ENCODE measurements at regions not wholly inside any gene's neighbourhood (a gene's known extent, or its start where the extent isn't known, plus 50 kb on each side); places are given as distances from the start of the nearest gene placed in this dataset.

- TF ChIP-seq CTCF (IDR thresholded peaks at IDR 0.05; ENCODE audit: borderline replicate concordance, extremely low read depth, low read length, poor library complexity, severe bottlenecking): no peak
- no peak for TF ChIP-seq EZH2 (IDR thresholded peaks at IDR 0.05; ENCODE audit: borderline replicate concordance, low read depth, low read length, severe bottlenecking)
These were observed 159.9 kb upstream of the NR5A2 start for GRCh38 chr1:199867601-199868000.

All from DND-41 (cell line).